HFFc6 (cell line): ENCODE measurements at regions not wholly inside any gene's neighbourhood (a gene's known extent, or its start where the extent isn't known, plus 50 kb on each side); places are given as distances from the start of the nearest gene placed in this dataset.

Experiments
- DNase-seq: peaks from one replicate; pipeline ENCODE4 v3.0.0-alpha.2; 2018
- H3K27ac Mint-ChIP-seq: 2 replicates; pipeline ENCODE4 v1.8.0; 2020; ENCODE audit warnings: mild to moderate bottlenecking, mixed read lengths
- H3K27me3 Mint-ChIP-seq: 2 replicates; pipeline ENCODE4 v1.8.0; 2021; ENCODE audit warnings: mild to moderate bottlenecking, moderate library complexity, mixed read lengths; ENCODE audit not compliant: insufficient read depth
- H3K36me3 Mint-ChIP-seq: 2 replicates; pipeline ENCODE4 v1.8.0; 2021; ENCODE audit warnings: low read depth, mixed read lengths
- H3K4me1 Mint-ChIP-seq: 2 replicates; pipeline ENCODE4 v1.8.0; 2020; ENCODE audit warnings: low read depth, mixed read lengths
- H3K4me3 Mint-ChIP-seq: 2 replicates; pipeline ENCODE4 v1.8.0; 2020; ENCODE audit warnings: mild to moderate bottlenecking, moderate library complexity, mixed read lengths
- H3K9me3 Mint-ChIP-seq: 2 replicates; pipeline ENCODE4 v1.8.0; 2020; ENCODE audit warnings: mild to moderate bottlenecking, mixed read lengths
- TF ChIP-seq, protein P1 (sequence below): fragments of 200-600 bp; sonication (generic); IDR thresholded peaks from 2 replicates; pipeline ENCODE4 v1.5.0; 2021; ENCODE audit warnings: antibody characterized with exemption, mild to moderate bottlenecking

DNA sequence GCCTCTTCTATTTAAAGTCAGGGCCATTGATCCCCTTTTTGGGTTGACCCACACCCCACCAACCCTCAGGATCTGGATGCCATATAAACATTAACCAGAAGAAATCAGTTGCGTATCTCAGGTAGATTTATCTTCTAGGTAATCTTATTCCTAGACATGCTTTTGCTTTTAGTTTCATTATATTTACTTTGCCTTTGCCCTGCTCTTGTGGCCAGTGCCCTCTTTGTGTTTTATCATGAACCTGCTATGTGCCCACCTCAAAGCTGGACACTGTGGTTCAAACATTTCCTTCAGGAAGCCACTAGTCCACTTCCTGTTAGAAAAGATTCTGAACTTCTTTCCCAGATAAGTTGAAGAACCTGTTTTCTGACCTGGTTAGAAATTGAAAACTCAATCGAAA lies 117.4 kb upstream of the EDNRA start:
- DNase-seq = no peak
- Mint-ChIP-seq H3K9me3 (no peaks in the 10 kb centered on the region), H3K27ac (no peak overlapping the region), H3K4me1 (peaks cover 55% of the 10 kb centered on the region), H3K27me3 (peaks cover 2% of the 10 kb centered on the region), H3K36me3 (no peaks in the 10 kb centered on the region), H3K4me3 (no peak overlapping the region)
- TF ChIP-seq, protein P1, sequence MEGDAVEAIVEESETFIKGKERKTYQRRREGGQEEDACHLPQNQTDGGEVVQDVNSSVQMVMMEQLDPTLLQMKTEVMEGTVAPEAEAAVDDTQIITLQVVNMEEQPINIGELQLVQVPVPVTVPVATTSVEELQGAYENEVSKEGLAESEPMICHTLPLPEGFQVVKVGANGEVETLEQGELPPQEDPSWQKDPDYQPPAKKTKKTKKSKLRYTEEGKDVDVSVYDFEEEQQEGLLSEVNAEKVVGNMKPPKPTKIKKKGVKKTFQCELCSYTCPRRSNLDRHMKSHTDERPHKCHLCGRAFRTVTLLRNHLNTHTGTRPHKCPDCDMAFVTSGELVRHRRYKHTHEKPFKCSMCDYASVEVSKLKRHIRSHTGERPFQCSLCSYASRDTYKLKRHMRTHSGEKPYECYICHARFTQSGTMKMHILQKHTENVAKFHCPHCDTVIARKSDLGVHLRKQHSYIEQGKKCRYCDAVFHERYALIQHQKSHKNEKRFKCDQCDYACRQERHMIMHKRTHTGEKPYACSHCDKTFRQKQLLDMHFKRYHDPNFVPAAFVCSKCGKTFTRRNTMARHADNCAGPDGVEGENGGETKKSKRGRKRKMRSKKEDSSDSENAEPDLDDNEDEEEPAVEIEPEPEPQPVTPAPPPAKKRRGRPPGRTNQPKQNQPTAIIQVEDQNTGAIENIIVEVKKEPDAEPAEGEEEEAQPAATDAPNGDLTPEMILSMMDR = no peak

DNA sequence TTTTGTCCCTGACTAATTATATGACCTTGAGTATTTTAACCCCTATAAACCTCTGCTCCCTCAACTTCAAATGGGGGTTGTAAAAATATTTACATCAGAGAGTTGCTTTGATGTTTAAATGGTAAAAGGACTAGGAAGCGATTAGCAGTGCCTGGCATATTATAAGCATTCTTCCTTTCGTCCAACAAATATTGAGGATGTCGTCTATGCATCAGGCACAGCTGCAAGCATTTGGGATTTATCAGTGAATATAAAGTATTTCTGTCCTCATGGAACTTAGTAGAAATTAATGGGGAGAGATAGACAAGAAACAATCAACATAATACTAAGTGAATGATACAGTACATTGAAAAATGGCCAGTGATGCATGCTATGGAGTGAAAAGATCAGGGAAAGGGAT lies 115.5 kb upstream of the EDNRA start:
- Mint-ChIP-seq H3K9me3 (no peaks in the 10 kb centered on the region), H3K27ac (no peak overlapping the region), H3K27me3 (peaks cover 2% of the 10 kb centered on the region), H3K36me3 (no peaks in the 10 kb centered on the region), H3K4me1 (peaks cover 61% of the 10 kb centered on the region), H3K4me3 (no peak overlapping the region)
- DNase-seq = no peak
- TF ChIP-seq, protein P1 = no peak

- TF ChIP-seq, protein P1 = no peak
- Mint-ChIP-seq H3K36me3 (no peaks in the 10 kb centered on the region), H3K27ac (no peak overlapping the region), H3K27me3 (peaks cover 2% of the 10 kb centered on the region), H3K4me3 (no peak overlapping the region), H3K4me1 (peaks cover 61% of the 10 kb centered on the region), H3K9me3 (no peaks in the 10 kb centered on the region)
- DNase-seq = no peak
These were observed 114.7 kb upstream of the EDNRA start for GRCh38 chr4:147366164-147366563.

DNA sequence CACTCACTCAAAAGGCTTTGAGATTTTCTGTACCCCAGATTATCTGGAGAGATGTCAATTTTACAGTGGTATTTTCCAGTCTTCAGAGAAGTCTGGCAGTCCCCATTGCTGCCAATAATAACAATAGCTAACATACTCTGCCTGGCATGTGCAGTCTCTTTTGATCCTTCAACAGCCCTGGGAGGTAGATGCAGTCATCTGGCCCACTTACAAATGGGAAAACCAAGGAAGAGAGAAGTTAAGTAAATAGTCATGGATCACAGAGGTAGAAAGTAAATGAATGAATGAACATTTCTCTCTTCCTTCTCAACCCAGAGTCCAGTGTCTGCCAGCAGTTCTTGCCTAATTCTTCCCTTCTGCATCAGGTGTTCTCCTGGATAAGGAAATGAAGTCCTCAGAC lies 113.0 kb upstream of the EDNRA start:
- H3K4me1 Mint-ChIP-seq = peaks cover 56% of the 10 kb centered on the region
- no peak overlapping the region for H3K4me3 Mint-ChIP-seq
- peaks cover 2% of the 10 kb centered on the region for H3K27me3 Mint-ChIP-seq
- H3K36me3 Mint-ChIP-seq = no peaks in the 10 kb centered on the region
- no peak overlapping the region for H3K27ac Mint-ChIP-seq
- TF ChIP-seq, protein P1 = no peak
- H3K9me3 Mint-ChIP-seq = no peaks in the 10 kb centered on the region
- DNase-seq = no peak

GRCh38 chr4:147368948-147369347 lies 111.9 kb upstream of the EDNRA start:
- Mint-ChIP-seq H3K27me3 (peaks cover 2% of the 10 kb centered on the region), H3K9me3 (no peaks in the 10 kb centered on the region), H3K36me3 (no peaks in the 10 kb centered on the region), H3K4me3 (no peak overlapping the region), H3K27ac (no peak overlapping the region; the same call in 1 of the 2 replicates), H3K4me1 (peaks cover 47% of the 10 kb centered on the region)
- DNase-seq = peak; percentile 26
- TF ChIP-seq, protein P1 = no peak

DNA sequence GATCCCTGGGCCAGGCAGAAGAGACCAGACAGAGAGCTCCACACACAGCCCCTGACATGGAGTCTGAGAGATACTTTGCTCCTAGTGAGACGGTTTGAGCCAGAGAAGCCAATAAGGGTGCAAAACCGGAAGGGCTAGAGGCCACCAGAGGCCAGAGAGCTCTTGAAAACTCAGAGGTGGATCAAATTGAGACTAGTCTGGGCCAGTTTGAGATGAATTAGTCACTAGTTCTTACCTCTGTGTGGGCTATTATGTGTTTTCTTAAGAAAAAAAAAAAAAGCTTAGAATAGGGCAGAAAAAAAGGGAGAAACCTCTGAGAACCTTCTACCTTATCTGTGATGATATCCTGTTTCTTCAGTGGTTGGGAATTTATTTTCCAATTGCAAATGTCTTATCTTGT lies 110.4 kb upstream of the EDNRA start:
- no peak for DNase-seq
- peaks cover 46% of the 10 kb centered on the region for H3K4me1 Mint-ChIP-seq
- peak overlapping the region; percentile 75 for H3K27ac Mint-ChIP-seq
- peaks cover 2% of the 10 kb centered on the region; the same call in 1 of the 2 replicates for H3K27me3 Mint-ChIP-seq
- no peak overlapping the region for H3K4me3 Mint-ChIP-seq
- no peaks in the 10 kb centered on the region for H3K9me3 Mint-ChIP-seq
- no peaks in the 10 kb centered on the region for H3K36me3 Mint-ChIP-seq
- TF ChIP-seq, protein P1 = no peak
